Uterus (tissue), 2 donors: ENCODE measurements at regions not wholly inside any gene's neighbourhood (a gene's known extent, or its start where the extent isn't known, plus 50 kb on each side); places are given as distances from the start of the nearest gene placed in this dataset.

Experiments used
- POLR2A ChIP-seq, 2 donors: fragments of 450-650 bp; IDR thresholded peaks; one replicate each; pipeline ENCODE4 v1.6.1; 2016; ENCODE audit warnings: antibody characterized with exemption in 2 of 2, mild to moderate bottlenecking in 1 of 2, moderate library complexity in 1 of 2
- TF ChIP-seq, protein P1 (sequence below), 4 experiments: fragments of 200-600 bp in 2 of 4; fragments of 450-650 bp in 2 of 4; sonication (generic) in 2 of 4; IDR thresholded peaks; one replicate each; pipeline ENCODE4 v1.5.1; 2016 to 2019; ENCODE audit warnings: antibody characterized with exemption in 4 of 4, mild to moderate bottlenecking in 2 of 4, moderate library complexity in 1 of 4

DNA sequence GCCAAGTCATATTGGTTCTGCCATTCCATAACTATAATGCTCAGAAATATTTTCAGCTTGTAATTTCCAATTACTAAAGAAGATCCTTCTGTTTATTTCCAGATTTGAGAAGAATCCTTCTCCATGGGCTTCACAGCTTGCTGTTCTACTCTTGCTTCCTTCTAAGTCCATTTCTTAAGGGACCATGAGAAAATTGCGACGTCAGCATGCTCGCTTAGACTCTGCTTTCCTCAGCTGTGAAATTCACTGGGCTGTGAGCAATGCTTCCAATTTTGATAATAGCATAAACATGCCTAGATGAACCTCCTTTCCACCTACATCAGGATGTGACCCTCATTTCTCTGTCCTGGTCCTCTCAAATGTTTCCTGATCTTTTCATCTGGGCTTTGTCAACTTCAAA is 145.3 kb upstream of the CDH20 start:
- TF ChIP-seq, protein P1, sequence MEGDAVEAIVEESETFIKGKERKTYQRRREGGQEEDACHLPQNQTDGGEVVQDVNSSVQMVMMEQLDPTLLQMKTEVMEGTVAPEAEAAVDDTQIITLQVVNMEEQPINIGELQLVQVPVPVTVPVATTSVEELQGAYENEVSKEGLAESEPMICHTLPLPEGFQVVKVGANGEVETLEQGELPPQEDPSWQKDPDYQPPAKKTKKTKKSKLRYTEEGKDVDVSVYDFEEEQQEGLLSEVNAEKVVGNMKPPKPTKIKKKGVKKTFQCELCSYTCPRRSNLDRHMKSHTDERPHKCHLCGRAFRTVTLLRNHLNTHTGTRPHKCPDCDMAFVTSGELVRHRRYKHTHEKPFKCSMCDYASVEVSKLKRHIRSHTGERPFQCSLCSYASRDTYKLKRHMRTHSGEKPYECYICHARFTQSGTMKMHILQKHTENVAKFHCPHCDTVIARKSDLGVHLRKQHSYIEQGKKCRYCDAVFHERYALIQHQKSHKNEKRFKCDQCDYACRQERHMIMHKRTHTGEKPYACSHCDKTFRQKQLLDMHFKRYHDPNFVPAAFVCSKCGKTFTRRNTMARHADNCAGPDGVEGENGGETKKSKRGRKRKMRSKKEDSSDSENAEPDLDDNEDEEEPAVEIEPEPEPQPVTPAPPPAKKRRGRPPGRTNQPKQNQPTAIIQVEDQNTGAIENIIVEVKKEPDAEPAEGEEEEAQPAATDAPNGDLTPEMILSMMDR (IDR thresholded peaks at IDR 0.05): no peak
- no peak for TF ChIP-seq POLR2A (IDR thresholded peaks at IDR 0.05)
